CD4-positive, alpha-beta T cell treated with Interferon gamma for 1 hour (primary cell): ENCODE measurements at regions not wholly inside any gene's neighbourhood (a gene's known extent, or its start where the extent isn't known, plus 50 kb on each side); places are given as distances from the start of the nearest gene placed in this dataset.
"Not testable (repeated sequence)": the region's sequence is repeated elsewhere in the genome, so short reads cannot be mapped to it uniquely, and the experiment has no call there.

Experiments
- DNase-seq: peaks from one replicate; pipeline ENCODE4 v3.0.0-alpha.2; 2020

GRCh38 chr11:115605871-115606497 is 101.8 kb upstream of the CADM1 start:
- no peak for DNase-seq

DNA sequence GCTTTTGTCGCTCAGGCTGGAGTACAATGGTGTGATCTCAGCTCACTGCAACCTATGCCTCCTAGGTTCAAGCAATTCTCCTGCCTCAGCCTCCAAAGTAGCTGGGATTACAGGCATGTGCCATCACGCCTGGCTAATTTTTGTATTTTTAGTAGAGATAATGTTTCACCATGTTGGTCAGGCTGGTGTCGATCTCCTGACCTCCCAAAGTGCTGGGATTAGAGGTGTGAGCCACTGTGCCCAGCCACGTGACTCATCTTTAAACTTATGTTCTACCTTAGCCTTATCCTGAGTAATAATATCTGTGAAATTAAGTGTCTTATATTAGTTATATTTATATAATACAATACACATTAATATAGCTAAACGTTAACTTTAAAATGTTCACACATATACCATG is 101.2 kb upstream of the CADM1 start:
- DNase-seq, result not testable (repeated sequence)

- DNase-seq, result no peak
These were observed 94.9 kb upstream of the CADM1 start for GRCh38 chr11:115599125-115599524.

DNA sequence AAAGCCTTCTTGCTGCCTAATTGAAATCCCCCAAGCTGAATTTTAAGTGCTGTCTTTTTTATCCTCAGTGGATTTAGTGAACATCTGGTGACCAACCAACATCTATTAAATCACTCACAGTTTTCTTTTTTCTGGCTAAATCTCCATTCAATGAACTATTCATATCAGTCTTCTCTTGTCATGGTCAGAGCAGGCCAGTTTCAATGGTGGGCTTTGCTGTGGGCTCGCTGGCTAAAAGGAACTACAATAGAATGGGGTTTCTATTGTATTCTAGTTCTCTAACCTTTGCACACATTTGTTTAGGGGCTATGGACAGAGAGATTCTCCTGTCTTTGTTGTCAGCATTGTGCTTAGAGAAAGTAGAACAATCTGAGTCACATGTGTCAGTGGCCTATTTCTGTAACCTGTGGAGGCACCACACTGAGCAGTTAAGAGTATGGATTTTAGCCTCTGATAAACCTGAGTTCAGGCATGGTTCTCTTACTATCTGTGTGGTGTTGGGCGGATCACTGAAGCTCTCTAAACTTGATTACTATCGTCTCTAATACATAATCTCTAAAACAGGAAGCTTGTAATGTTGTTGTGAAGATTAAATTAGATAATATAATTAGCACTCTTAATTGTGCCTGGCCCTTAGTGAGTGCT is 94.2 kb upstream of the CADM1 start:
- DNase-seq, result no peak

DNA sequence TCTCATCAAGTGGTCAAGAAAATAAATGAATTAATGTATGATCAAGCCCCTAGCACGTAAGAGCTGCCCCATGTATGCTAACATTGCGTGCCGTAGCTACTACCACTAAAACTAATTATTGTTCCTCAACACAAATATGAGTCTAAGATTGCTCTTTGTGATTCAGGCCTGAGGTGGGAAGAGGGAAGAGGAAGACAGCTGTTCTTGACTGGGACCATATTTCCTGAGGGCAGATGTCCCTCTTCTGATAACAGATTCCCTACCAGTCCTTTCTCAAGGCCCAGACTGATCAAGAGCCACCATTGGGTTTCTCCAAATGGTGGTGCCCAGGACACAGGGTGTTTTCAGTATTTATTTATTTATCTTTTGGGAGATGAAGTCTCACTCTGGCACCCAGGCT is 87.2 kb upstream of the CADM1 start:
- no peak for DNase-seq

- no peak for DNase-seq
These were observed 86.0 kb upstream of the CADM1 start for GRCh38 chr11:115590254-115590653.

DNA sequence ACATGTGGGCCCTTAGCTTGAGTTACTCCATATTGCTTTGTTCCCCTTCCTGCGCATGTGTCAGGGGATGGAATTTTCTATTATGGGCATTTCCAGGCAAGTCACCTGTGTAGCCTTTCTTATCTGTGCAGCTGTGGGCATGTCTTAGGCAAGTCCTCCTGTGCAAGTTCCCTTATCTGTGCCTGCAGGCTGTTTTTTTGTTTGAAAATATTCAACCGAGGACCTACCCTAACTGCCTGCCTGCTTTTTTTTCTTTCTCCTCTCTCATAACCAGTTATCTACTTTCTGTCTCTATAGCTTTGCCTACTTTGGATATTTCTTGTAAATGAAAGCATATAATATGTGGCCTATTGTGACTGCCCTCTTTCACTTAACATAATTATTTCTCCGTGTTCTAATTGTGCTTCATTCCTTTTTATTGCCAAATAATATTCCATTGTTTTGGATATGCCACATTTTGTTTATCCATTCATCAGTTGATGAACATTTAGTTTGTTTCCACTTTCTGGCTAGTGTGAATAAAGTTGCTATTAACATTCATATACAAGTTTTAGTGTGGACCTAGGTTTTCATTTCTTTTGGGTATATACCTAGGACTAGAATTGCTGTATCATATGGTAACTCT is 83.6 kb upstream of the CADM1 start:
- DNase-seq, result no peak

- DNase-seq, result no peak
These were observed 81.3 kb upstream of the CADM1 start for GRCh38 chr11:115585361-115586024.

DNA sequence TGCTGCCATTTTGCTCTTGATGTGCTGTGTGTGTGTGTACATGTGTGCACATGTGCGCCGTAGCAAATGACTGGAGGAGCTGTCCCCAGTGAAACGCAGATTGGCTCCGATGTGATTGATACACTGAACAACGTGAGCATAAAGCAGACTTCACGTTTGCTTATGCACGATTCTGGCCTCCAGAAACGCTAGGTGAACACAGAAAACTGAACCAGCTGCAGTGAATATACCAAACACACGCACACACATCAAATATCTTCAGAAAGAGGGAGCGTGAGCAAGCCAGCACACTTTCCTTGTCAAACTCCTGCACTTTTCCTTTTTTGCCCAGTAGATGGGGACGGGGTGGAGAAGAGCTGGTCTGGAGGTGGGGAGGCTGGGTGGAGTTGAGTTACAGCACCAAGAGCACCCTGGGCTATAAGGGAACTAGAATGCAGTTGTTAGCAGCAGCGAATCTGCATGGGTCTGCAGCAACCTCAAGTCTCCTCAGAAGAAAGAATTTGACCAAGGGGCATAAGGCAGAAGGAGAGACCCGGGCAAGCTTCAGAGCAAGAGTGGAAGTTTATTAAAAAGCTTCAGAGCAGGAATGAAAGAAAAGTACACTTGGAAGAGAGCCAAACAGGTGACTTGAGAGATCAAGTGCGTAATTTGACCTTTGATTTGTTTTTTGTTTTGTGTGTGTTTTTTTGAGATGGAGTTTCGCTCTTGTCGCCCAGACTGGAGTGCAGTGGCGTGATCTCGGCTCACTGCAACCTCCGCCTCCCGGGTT is 77.8 kb upstream of the CADM1 start:
- DNase-seq, result no peak

DNA sequence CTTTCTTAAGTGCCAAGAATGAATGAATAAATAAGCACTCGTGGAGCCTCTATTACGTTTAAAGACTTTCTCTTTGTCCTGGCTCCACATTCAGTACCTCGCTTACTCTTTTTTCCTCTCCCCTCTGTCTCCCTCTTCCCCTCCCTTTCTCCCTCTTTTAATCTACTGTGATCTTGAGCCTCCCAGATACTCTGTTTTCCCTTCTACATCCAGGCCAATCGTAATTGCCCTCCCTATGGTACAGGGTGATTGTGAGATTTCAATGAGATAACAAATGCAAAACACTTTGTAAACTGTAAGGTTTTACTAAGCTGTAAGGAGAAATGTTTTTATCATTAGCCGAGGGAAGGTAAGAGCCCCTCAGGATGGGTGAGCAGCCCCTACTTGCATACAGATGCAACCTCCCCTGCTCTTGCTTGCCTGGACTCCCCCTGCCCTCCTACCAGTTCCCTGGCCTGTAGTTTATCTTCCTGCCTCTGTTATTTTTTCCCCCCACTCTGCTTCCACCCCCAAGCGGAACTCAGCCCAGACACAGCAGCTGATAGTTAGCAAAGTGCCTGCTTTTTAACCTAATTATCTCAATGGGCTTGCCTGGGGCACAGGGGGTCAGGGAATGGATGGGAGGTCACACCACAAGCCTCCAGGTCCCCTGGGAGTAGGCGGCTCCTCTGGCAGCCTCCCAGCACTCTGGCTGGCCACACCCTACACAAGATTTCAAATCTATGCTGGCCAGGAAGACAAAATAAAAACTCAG is 76.9 kb upstream of the CADM1 start:
- DNase-seq, result no peak

DNA sequence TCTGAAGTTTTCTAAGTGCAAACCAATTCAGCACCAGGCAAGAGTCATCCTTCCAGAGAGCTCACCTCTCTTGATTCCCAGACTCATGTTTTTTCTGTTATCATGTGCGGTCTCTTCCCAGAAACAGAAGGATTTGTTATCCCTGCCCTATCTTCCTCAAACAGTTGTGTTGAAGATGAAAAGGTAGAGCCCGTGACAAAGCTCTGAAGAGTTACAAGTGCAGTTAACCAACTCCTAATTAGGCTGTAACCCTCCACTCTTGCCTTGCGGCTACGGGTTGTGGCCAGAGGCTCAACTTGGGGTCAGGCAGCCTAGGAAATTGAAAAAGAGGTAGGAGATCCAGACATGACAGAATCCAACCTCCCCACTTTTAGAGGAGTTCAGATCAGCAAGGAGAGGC is 76.2 kb upstream of the CADM1 start:
- no peak for DNase-seq

GRCh38 chr11:115579181-115579825 is 75.1 kb upstream of the CADM1 start:
- DNase-seq, result no peak

- no peak for DNase-seq
These were observed 74.1 kb upstream of the CADM1 start for GRCh38 chr11:115578275-115578674.

DNA sequence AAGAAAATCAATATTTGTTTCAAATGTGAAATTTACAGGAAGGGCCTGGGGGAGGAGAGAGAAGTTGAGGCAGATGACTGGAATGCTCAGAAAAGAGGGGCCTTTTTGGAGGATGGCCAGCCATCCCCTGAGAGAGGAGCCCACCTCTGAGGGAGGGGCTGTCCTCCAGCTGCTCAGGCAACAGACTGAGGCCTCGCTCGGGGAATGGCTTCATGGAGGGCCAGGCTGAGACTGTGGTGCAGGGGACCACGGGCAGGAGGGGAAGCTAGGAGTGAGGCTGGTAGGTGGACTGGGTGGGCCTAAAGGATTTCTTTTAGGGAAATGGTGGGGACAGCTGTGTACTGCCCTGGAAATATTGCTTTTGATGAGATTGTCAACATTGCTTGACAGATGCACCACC is 73.5 kb upstream of the CADM1 start:
- DNase-seq, result no peak

DNA sequence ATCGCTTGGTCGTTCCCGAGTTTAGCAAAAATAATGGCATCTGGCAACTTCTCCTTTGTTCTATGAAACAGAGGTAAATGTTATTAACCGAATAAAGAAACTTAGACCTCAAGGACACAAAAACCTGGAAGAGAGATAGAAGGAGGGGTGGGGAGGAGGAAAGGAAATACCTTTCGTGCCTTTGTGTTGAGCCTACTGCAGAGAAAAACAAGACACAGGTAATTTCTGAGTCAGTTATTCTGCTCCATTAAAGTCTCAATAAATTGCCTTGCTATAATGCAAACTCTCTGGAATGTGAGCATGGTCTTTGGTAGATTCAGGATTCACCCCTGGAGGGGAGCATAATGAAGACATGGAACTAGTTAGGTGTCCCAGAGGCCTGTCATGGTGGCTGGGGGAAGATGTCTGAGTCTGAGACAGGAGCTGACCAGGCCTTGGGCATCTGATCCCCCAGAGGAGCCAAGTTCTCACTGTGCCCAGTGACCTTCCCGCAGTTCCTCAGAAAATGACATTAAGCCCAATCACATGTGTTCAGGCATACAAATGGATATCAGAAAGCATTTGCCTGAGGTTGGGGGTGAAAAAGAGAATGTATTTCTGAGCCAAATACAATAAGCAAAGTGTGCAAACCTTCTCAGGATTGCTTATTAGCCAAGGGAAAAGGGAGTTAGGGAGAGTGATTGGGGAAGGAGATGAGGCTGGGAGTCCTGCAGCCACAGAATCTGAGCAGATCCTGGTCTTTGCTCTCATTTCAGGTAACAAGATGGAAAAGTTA is 72.6 kb upstream of the CADM1 start:
- DNase-seq, result no peak

DNA sequence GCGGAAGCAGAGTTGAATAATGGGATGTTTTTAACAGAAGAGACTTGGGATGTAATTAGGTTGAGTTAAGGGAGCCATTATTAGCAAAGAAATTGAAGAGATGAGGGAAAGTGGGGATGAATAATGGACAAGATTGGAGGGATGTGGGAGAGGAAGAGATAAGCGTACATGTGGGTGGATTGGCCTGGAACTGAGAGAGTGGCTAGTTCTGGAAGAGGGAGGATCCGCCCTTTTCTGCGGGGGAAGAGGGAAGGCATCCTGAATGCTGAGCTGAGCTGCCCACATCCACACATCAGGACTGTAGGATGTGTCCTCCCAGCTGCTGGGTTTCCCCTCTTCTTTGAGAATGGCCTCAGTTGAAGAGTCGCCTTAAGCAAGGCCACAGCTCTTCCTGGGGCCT is 68.3 kb upstream of the CADM1 start:
- no peak for DNase-seq

DNA sequence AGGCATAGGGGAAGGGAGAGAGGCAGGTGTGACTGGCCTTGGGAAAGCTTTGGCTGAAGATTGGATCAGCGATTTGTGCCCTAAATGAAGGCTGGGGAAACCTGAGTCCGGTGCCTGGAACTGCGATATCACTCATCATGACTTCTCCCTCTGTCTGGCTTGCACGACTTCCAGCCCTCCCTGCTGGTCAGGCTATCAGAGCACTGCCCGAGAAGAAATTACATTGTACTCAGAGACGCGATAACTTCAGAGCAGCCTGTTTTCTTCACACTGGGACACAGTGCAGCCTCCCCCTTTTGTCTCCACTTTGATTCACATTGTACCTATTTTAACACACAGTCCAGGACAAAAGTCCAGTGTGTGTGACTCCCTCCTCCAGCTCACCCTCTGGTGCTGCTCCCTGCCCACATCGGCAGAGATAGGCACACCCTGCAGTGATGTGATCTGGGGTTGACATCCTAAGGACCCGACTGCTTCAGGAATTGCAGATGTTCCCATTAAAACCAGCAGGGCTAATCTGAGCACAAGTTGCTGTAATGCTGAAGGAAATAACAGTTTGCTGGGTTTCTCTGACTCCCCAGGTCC is 62.1 kb upstream of the CADM1 start:
- no peak for DNase-seq

DNA sequence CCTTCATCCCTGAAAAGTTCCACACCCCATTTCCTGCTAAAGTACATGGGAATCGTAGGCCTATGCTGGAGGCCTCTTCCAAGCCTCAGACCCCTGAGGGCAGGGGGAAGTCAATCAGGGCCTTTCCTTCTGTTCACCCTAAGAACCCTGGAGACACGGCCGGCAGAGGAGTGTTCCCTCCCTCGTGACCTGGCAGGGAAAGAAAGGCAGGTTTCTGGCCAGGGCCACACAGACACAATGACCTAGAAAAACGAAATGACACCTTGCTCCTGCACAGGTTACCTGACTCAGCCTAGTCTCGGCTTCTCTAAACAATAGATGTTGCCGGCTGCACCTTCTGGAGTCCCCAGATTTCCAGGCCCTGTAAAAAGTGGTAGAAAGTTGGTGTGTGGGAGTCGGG is 60.6 kb upstream of the CADM1 start:
- DNase-seq, result no peak

GRCh38 chr11:115561116-115561515 is 56.9 kb upstream of the CADM1 start:
- no peak for DNase-seq

DNA sequence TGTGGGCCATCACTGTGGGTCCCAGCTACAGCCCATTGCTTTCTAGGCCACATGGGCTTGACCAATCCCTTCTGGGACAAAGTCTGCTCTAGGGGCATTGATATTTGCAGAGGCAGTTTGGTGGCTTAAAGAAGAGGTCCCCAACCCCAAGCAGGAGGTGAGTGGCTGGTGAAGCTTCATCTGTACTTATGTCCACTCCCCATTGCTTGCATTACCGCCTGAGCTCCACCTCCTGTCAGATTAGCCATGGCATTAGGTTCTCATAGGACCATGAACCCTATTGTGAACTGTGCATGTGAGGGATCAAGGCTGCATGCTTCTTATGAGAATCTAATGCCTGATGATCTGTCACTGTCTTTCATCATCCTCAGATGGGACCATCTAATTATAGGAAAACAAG is 54.4 kb upstream of the CADM1 start:
- no peak for DNase-seq

DNA sequence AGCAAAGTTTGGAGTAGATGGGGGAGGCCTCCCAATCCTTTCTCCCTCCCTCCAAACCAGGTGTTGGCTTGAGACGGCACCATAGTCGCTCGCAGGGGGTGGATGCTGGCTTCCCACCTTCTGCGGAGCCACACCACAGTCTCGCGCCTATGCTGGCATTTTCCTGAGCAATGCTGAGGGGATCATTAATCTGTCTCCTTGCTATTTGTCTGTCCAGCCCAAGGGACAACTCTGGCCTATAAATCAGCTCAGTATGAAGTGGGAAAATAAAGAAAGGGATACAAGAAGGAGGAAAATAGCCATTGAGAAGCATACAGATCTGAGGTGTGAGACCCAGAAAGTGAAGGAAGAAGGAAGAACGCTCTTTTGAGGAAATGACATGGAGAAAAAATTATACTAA is 53.5 kb upstream of the CADM1 start:
- DNase-seq, result no peak
